Panc1 (cell line): ENCODE measurements at regions not wholly inside any gene's neighbourhood (a gene's known extent, or its start where the extent isn't known, plus 50 kb on each side); places are given as distances from the start of the nearest gene placed in this dataset.
"Not testable (repeated sequence)": the region's sequence is repeated elsewhere in the genome, so short reads cannot be mapped to it uniquely, and the experiment has no call there.

Source experiments
- ATAC-seq: fragments of 200-7000 bp; cut with Tn5 transposase; 2 replicates; pipeline ENCODE4 v1.9.1; 2020; ENCODE audit warnings: mild to moderate bottlenecking, moderate library complexity
- BruUV-seq: library from RNA; stranded (reverse); fragments of 400-500 nt; replicated peaks from 2 replicates; lab custom pipeline; 2021; lab: Mats Ljungman, UMichigan
- CTCF ChIA-PET: fragments of 300-600 bp; sonication (Branson Sonifier 250); formaldehyde crosslinking; loops from one replicate; lab custom pipeline; 2022; ENCODE audit warnings: antibody characterized with exemption; lab: Charles Lee
- POLR2A ChIA-PET: fragments of 300-600 bp; sonication (Branson Sonifier 250); formaldehyde crosslinking; loops from one replicate; lab custom pipeline; 2022; ENCODE audit warnings: antibody characterized with exemption; lab: Charles Lee
- DNase-seq: peaks from one replicate; pipeline ENCODE4 v3.0.0-alpha.2; 2010; ENCODE audit warnings: low read depth, low spot score
- H3K27ac ChIP-seq: 2 replicates; pipeline ENCODE4 v1.5.1; 2011; ENCODE audit warnings: mild to moderate bottlenecking, low read length, inconsistent platforms
- H3K27me3 ChIP-seq: fragments of 200-500 bp; sonication (Bioruptor generic); 2 replicates; pipeline ENCODE4 v1.6.0; 2014; ENCODE audit warnings: low read length, inconsistent platforms; ENCODE audit not compliant: control insufficient read depth, insufficient read depth
- H3K36me3 ChIP-seq: fragments of 200-500 bp; sonication (Bioruptor generic); 2 replicates; pipeline ENCODE4 v1.5.1; 2014; ENCODE audit warnings: inconsistent platforms, mild to moderate bottlenecking, low read length, moderate library complexity; ENCODE audit not compliant: control insufficient read depth, insufficient read depth
- H3K4me1 ChIP-seq: 2 replicates; pipeline ENCODE4 v1.5.1; 2011; ENCODE audit warnings: inconsistent platforms, mild to moderate bottlenecking, low read length, moderate library complexity; ENCODE audit not compliant: control insufficient read depth, insufficient read depth
- H3K4me3 ChIP-seq, 2 experiments: 2 replicates each; pipeline ENCODE4 v1.5.1; 2011 to 2012; ENCODE audit warnings: low read depth in 2 of 2, low read length in 2 of 2, mild to moderate bottlenecking in 2 of 2, inconsistent platforms in 1 of 2, moderate library complexity in 1 of 2
- H3K9me3 ChIP-seq: fragments of 200-500 bp; sonication (Bioruptor generic); 2 replicates; pipeline ENCODE4 v1.5.1; 2014; ENCODE audit warnings: low read depth, mild to moderate bottlenecking, inconsistent platforms, low read length, moderate library complexity; ENCODE audit not compliant: control insufficient read depth, insufficient read depth
- CTCF ChIP-seq: fragments of 450-650 bp; IDR thresholded peaks from 2 replicates; pipeline ENCODE4 v1.5.1; 2017; ENCODE audit warnings: mild to moderate bottlenecking
- POLR2AphosphoS5 ChIP-seq: IDR thresholded peaks from 2 replicates; pipeline ENCODE4 v1.6.1; 2012; ENCODE audit warnings: mild to moderate bottlenecking, low read depth, low read length, moderate library complexity
- REST ChIP-seq, 2 experiments: IDR thresholded peaks; 2 replicates each; pipeline ENCODE4 v1.6.1; 2011 to 2012; ENCODE audit warnings: low read depth in 2 of 2, control low read depth in 1 of 2, low read length in 1 of 2, mild to moderate bottlenecking in 1 of 2, moderate library complexity in 1 of 2; ENCODE audit not compliant: insufficient read depth in 1 of 2
- SIN3A ChIP-seq: IDR thresholded peaks from 2 replicates; pipeline ENCODE4 v1.6.1; 2012; ENCODE audit warnings: low read depth, mild to moderate bottlenecking, low read length, moderate library complexity, borderline replicate concordance; ENCODE audit not compliant: insufficient read depth
- TCF7L2 ChIP-seq: IDR thresholded peaks from 2 replicates; pipeline ENCODE4 v1.6.1; 2011; ENCODE audit warnings: mild to moderate bottlenecking, low read depth, low read length, inconsistent platforms
- in situ Hi-C: cut with HindIII; loops from 2 replicates; pipeline ENCODE4 v1.10.0; 2016; ENCODE audit warnings: low sequenced_read_pairs, low pct_unique_long_range_greater_than_20kb
- intact Hi-C: fragments of 100-400 bp; cut with micrococcal nuclease; formaldehyde crosslinking; loops from one replicate; pipeline ENCODE4 v1.10.0; 2022; ENCODE audit not compliant: unreplicated experiment

- no peaks in the 10 kb centered on the region for H3K27me3 ChIP-seq
- intact Hi-C loops (no loop called here), in situ Hi-C loops (no loop called here)
- no TSS peak for BruUV-seq
- no peak overlapping the region for H3K27ac ChIP-seq
- ATAC-seq (no peak), DNase-seq (no peak)
- no peaks in the 10 kb centered on the region for H3K9me3 ChIP-seq
- no peaks in the 10 kb centered on the region for H3K4me1 ChIP-seq
- ChIA-PET CTCF (no interaction called here), POLR2A (no interaction called here)
- H3K36me3 ChIP-seq = no peaks in the 10 kb centered on the region
- TF ChIP-seq TCF7L2 (no peak), REST (IDR thresholded peaks at IDR 0.05; ENCODE audit: insufficient read depth in 1 of 2, low read depth in 2 of 2, low read length in 1 of 2) (no peak), CTCF (no peak), SIN3A (no peak), POLR2AphosphoS5 (no peak)
- no peak overlapping the region for H3K4me3 ChIP-seq
Measured at GRCh38 chr3:75272691-75273090, 391.4 kb upstream of the FRG2C start.

- CTCF ChIA-PET, H3K4me1 ChIP-seq, H3K27me3 ChIP-seq, H3K36me3 ChIP-seq, BruUV-seq, POLR2A ChIA-PET, H3K27ac ChIP-seq, in situ Hi-C loops, H3K9me3 ChIP-seq, intact Hi-C loops, H3K4me3 ChIP-seq: not testable (repeated sequence)
- ATAC-seq (peak; percentile 63; the same call in 1 of the 2 replicates), DNase-seq (peak; percentile 38)
Measured at GRCh38 chr3:75285531-75286148, 378.5 kb upstream of the FRG2C start.

- H3K36me3 ChIP-seq, CTCF ChIA-PET, H3K27me3 ChIP-seq, BruUV-seq, intact Hi-C loops, DNase-seq, ATAC-seq, H3K4me1 ChIP-seq, H3K27ac ChIP-seq, H3K9me3 ChIP-seq, POLR2A ChIA-PET, in situ Hi-C loops, H3K4me3 ChIP-seq: not testable (repeated sequence)
Measured at GRCh38 chr3:75288972-75289574, 375.1 kb upstream of the FRG2C start.
